SK-N-SH (cell line): ENCODE measurements at regions not wholly inside any gene's neighbourhood (a gene's known extent, or its start where the extent isn't known, plus 50 kb on each side); places are given as distances from the start of the nearest gene placed in this dataset.

Experiments used
- CTCF ChIA-PET: fragments of 300-600, 350-600 bp; formaldehyde crosslinking; extraction: SDS; loops from one replicate; lab custom pipeline; 2021; lab: Yijun Ruan, JAX
- POLR2A ChIA-PET: fragments of 350-600 bp; sonication (Branson Sonifier 250); formaldehyde crosslinking; extraction: SDS; loops from one replicate; lab custom pipeline; 2020; ENCODE audit warnings: antibody characterized with exemption, inconsistent platforms; lab: Yijun Ruan, JAX
- DNase-seq: peaks from one replicate; pipeline ENCODE4 v3.0.0; 2012
- H2AFZ ChIP-seq: fragments of 200-600 bp; sonication (generic); 2 replicates; pipeline ENCODE4 v1.8.1; 2016; ENCODE audit warnings: antibody characterized with exemption, mild to moderate bottlenecking, low read depth
- H3F3A ChIP-seq: fragments of 200-600 bp; sonication (generic); replicated peaks from 2 replicates; pipeline ENCODE3; 2016; ENCODE audit warnings: antibody characterized with exemption, mild to moderate bottlenecking; ENCODE audit not compliant: insufficient read depth
- H3K27ac ChIP-seq, 2 experiments: fragments of 200-500 bp in 1 of 2; fragments of 200-600 bp in 1 of 2; sonication (Bioruptor generic) in 1 of 2; sonication (generic), shearing (Covaris generic) in 1 of 2; 2 replicates each; pipeline versions ENCODE4 v1.5.1 to v1.6.1; 2014 to 2016; ENCODE audit warnings: low read depth in 2 of 2, inconsistent platforms in 1 of 2, low read length in 1 of 2, mild to moderate bottlenecking in 1 of 2, mixed read lengths in 1 of 2
- H3K27me3 ChIP-seq: fragments of 200-600 bp; sonication (generic), shearing (Covaris generic); 2 replicates; pipeline ENCODE4 v1.6.1; 2016; ENCODE audit warnings: mixed run types; ENCODE audit not compliant: insufficient read depth
- H3K36me3 ChIP-seq, 2 experiments: fragments of 200-500 bp in 1 of 2; fragments of 200-600 bp in 1 of 2; sonication (Bioruptor generic) in 1 of 2; sonication (generic) in 1 of 2; replicated peaks in 1 of 2; 2 replicates each; pipeline versions ENCODE3 to v1.5.1; 2014 to 2016; ENCODE audit warnings: low read length in 1 of 2, mild to moderate bottlenecking in 1 of 2; ENCODE audit not compliant: insufficient read depth in 2 of 2, control insufficient read depth in 1 of 2
- H3K4me1 ChIP-seq, 2 experiments: fragments of 200-500 bp in 1 of 2; fragments of 200-600 bp in 1 of 2; sonication (Bioruptor generic) in 1 of 2; sonication (generic), shearing (Covaris generic) in 1 of 2; 2 replicates each; pipeline versions ENCODE4 v1.5.1 to v1.6.1; 2014 to 2016; ENCODE audit warnings: low read depth in 1 of 2, low read length in 1 of 2, mixed run types in 1 of 2; ENCODE audit not compliant: insufficient read depth in 2 of 2, control insufficient read depth in 1 of 2
- H3K4me2 ChIP-seq: fragments of 200-600 bp; sonication (generic), shearing (Covaris generic); 2 replicates; pipeline ENCODE4 v1.6.1; 2017; ENCODE audit warnings: mixed run types
- H3K4me3 ChIP-seq, 2 experiments: fragments of 200-500 bp in 1 of 2; fragments of 200-600 bp in 1 of 2; sonication (Bioruptor generic) in 1 of 2; sonication (generic), shearing (Covaris generic) in 1 of 2; 2 replicates each; pipeline versions ENCODE4 v1.5.1 to v1.8.1; 2014 to 2016; ENCODE audit warnings: low read depth in 2 of 2, inconsistent platforms in 1 of 2, low read length in 1 of 2, mild to moderate bottlenecking in 1 of 2, mixed read lengths in 1 of 2, moderate library complexity in 1 of 2
- H3K79me2 ChIP-seq: fragments of 200-600 bp; sonication (generic); 2 replicates; pipeline ENCODE4 v1.8.1; 2017; ENCODE audit warnings: mild to moderate bottlenecking; ENCODE audit not compliant: insufficient read depth
- H3K9ac ChIP-seq: fragments of 200-600 bp; sonication (generic); 2 replicates; pipeline ENCODE4 v1.6.1; 2017; ENCODE audit warnings: mixed run types
- H3K9me2 ChIP-seq: fragments of 200-600 bp; sonication (generic); 2 replicates; pipeline ENCODE4 v1.6.1; 2017; ENCODE audit warnings: mixed run types
- H3K9me3 ChIP-seq: fragments of 200-600 bp; sonication (generic); 2 replicates; pipeline ENCODE4 v1.6.1; 2017; ENCODE audit warnings: mixed run types, mild to moderate bottlenecking, moderate library complexity
- H4K20me1 ChIP-seq: fragments of 200-600 bp; sonication (generic); 2 replicates; pipeline ENCODE4 v1.6.1; 2017; ENCODE audit warnings: mild to moderate bottlenecking, mixed run types; ENCODE audit not compliant: insufficient read depth
- CHD2 ChIP-seq: fragments of 150-350 bp; IDR thresholded peaks from 2 replicates; pipeline ENCODE4 v1.6.1; 2018; ENCODE audit warnings: low read length; ENCODE audit not compliant: partially characterized antibody
- CTCF ChIP-seq: fragments of 200-600 bp; sonication (generic); IDR thresholded peaks from 2 replicates; pipeline ENCODE4 v1.6.1; 2017; ENCODE audit warnings: antibody characterized with exemption, mild to moderate bottlenecking, moderate library complexity
- EP300 ChIP-seq, 2 experiments: IDR thresholded peaks; 2 replicates each; pipeline versions ENCODE4 v1.4.0 to v1.6.1; 2012; ENCODE audit warnings: borderline replicate concordance in 1 of 2, low read depth in 1 of 2, low read length in 1 of 2
- FOSL2 ChIP-seq: IDR thresholded peaks from 2 replicates; pipeline ENCODE4 v1.4.0; 2012; ENCODE audit warnings: low read depth, mild to moderate bottlenecking, moderate library complexity, borderline replicate concordance
- IRF3 ChIP-seq: fragments of 150-350 bp; IDR thresholded peaks from 2 replicates; pipeline ENCODE4 v1.6.1; 2016; ENCODE audit warnings: mild to moderate bottlenecking, low read depth, low read length
- JUND ChIP-seq: IDR thresholded peaks from 2 replicates; pipeline ENCODE4 v1.4.0; 2012
- MEF2A ChIP-seq: IDR thresholded peaks from 2 replicates; pipeline ENCODE4 v1.4.0; 2012; ENCODE audit warnings: low read depth, borderline replicate concordance
- NRF1 ChIP-seq: IDR thresholded peaks from 2 replicates; pipeline ENCODE4 v1.6.1; 2012; ENCODE audit warnings: low read depth, mild to moderate bottlenecking, low read length
- TAF1 ChIP-seq: IDR thresholded peaks from 2 replicates; pipeline ENCODE4 v1.6.1; 2012; ENCODE audit warnings: low read depth, mild to moderate bottlenecking, low read length, moderate library complexity, borderline replicate concordance
- TCF12 ChIP-seq: IDR thresholded peaks from 2 replicates; pipeline ENCODE4 v1.4.0; 2012
- USF2 ChIP-seq: fragments of 150-350 bp; IDR thresholded peaks from 2 replicates; pipeline ENCODE4 v1.6.1; 2017; ENCODE audit warnings: antibody characterized with exemption, low read length, low read depth, borderline replicate concordance
- YY1 ChIP-seq: IDR thresholded peaks from 2 replicates; pipeline ENCODE4 v1.4.0; 2012; ENCODE audit warnings: low read depth, mild to moderate bottlenecking
- WGBS: methylation state at CpG from one replicate; pipeline ENCODE4 v1.1.6; 2017; ENCODE audit warnings: low lambda C conversion rate; 5-methylcytosine and 5-hydroxymethylcytosine counted together

GRCh38 chr11:131033151-131033651, 116.9 kb upstream of the SNX19 start:
- DNase-seq: no peak

More at GRCh38 chr11:131033151-131033651, 116.9 kb upstream of the SNX19 start:
- no peak overlapping the region for H3K9ac ChIP-seq
- H3K4me2 ChIP-seq: no peak overlapping the region
- H3K27ac ChIP-seq: no peak overlapping the region
- no peaks in the 10 kb centered on the region for H3K27me3 ChIP-seq
- H3K36me3 ChIP-seq: no peaks in the 10 kb centered on the region
- H3K4me3 ChIP-seq: no peak overlapping the region
- WGBS: 15% methylated on average over 5 of the region's 5 CpGs
- POLR2A ChIA-PET: no interaction called here
- CTCF ChIA-PET: no interaction called here
- H3K79me2 ChIP-seq: no peaks in the 10 kb centered on the region
- no peak overlapping the region for H2AFZ ChIP-seq
- H3F3A ChIP-seq: no peaks in the 10 kb centered on the region
- peaks cover 0 to 5% of the 10 kb centered on the region in 2 experiments; a peak in 1 of 4 replicates for H3K4me1 ChIP-seq
- no peak for TF ChIP-seq TAF1
- TF ChIP-seq USF2: no peak
- no peak for TF ChIP-seq TCF12
- TF ChIP-seq JUND: no peak
- no peak for TF ChIP-seq YY1
- TF ChIP-seq CHD2: no peak
- TF ChIP-seq FOSL2: no peak
- no peak for TF ChIP-seq IRF3
- TF ChIP-seq MEF2A: no peak
- no peak for TF ChIP-seq CTCF
- no peak for TF ChIP-seq NRF1
- TF ChIP-seq EP300 (IDR thresholded peaks at IDR 0.05; ENCODE audit: borderline replicate concordance in 1 of 2, low read depth in 1 of 2, low read length in 1 of 2): no peak
- H4K20me1 ChIP-seq: no peaks in the 10 kb centered on the region
- H3K9me3 ChIP-seq: no peaks in the 10 kb centered on the region
- no peaks in the 10 kb centered on the region for H3K9me2 ChIP-seq
